ENCODE measurements at regions not wholly inside any gene's neighbourhood (a gene's known extent, or its start where the extent isn't known, plus 50 kb on each side); places are given as distances from the start of the nearest gene placed in this dataset.

GRCh38 chr6:168782187-168782751, 341.3 kb downstream of the SMOC2 start:
- no peak for DNase-seq (ENCODE audit: low read depth)

- DNase-seq (ENCODE audit: low read depth): no peak
Measured at GRCh38 chr6:168778201-168778600, 337.2 kb downstream of the SMOC2 start.

- DNase-seq (ENCODE audit: low read depth): no peak
Measured at GRCh38 chr6:168774381-168774780, 333.4 kb downstream of the SMOC2 start.

- DNase-seq (ENCODE audit: low read depth): no peak
Measured at GRCh38 chr6:168773788-168774187, 332.8 kb downstream of the SMOC2 start.

- no peak for DNase-seq (ENCODE audit: low read depth)
Measured at GRCh38 chr6:168765752-168766151, 324.8 kb downstream of the SMOC2 start.

GRCh38 chr6:168756009-168756634, 315.1 kb downstream of the SMOC2 start:
- no peak for DNase-seq (ENCODE audit: low read depth)

- DNase-seq (ENCODE audit: low read depth): no peak
Measured at GRCh38 chr6:168746643-168747042, 305.7 kb downstream of the SMOC2 start.

- DNase-seq (ENCODE audit: low read depth): no peak
Measured at GRCh38 chr6:168746013-168746412, 305.0 kb downstream of the SMOC2 start.

GRCh38 chr6:168744861-168745260, 303.9 kb downstream of the SMOC2 start:
- DNase-seq (ENCODE audit: low read depth): no peak

GRCh38 chr6:168741942-168742782, 301.2 kb downstream of the SMOC2 start:
- DNase-seq (ENCODE audit: low read depth): no peak

GRCh38 chr6:168741305-168741704, 300.3 kb downstream of the SMOC2 start:
- no peak for DNase-seq (ENCODE audit: low read depth)

GRCh38 chr6:168739381-168739780, 298.4 kb downstream of the SMOC2 start:
- no peak for DNase-seq (ENCODE audit: low read depth)

- DNase-seq (ENCODE audit: low read depth): no peak
Measured at GRCh38 chr6:168737481-168737880, 296.5 kb downstream of the SMOC2 start.

GRCh38 chr6:168737014-168737413, 296.0 kb downstream of the SMOC2 start:
- no peak for DNase-seq (ENCODE audit: low read depth)

- DNase-seq (ENCODE audit: low read depth): no peak
Measured at GRCh38 chr6:168736039-168736438, 295.1 kb downstream of the SMOC2 start.

GRCh38 chr6:168735268-168735949, 294.4 kb downstream of the SMOC2 start:
- no peak for DNase-seq (ENCODE audit: low read depth)

- DNase-seq (ENCODE audit: low read depth): no peak
Measured at GRCh38 chr6:168734523-168734922, 293.5 kb downstream of the SMOC2 start.

- no peak for DNase-seq (ENCODE audit: low read depth)
Measured at GRCh38 chr6:168732676-168733075, 291.7 kb downstream of the SMOC2 start.

- DNase-seq (ENCODE audit: low read depth): no peak
Measured at GRCh38 chr6:168730931-168731716, 290.1 kb downstream of the SMOC2 start.

- DNase-seq (ENCODE audit: low read depth): no peak
Measured at GRCh38 chr6:168728056-168728455, 287.1 kb downstream of the SMOC2 start.

- DNase-seq (ENCODE audit: low read depth): no peak
Measured at GRCh38 chr6:168726312-168726856, 285.4 kb downstream of the SMOC2 start.

Data from T follicular helper cell (primary cell).